ENCODE measurements at regions not wholly inside any gene's neighbourhood (a gene's known extent, or its start where the extent isn't known, plus 50 kb on each side); places are given as distances from the start of the nearest gene placed in this dataset.

GRCh38 chr5:56522169-56522568 lies 289.0 kb upstream of the ANKRD55 start:
- TF ChIP-seq, protein P1, sequence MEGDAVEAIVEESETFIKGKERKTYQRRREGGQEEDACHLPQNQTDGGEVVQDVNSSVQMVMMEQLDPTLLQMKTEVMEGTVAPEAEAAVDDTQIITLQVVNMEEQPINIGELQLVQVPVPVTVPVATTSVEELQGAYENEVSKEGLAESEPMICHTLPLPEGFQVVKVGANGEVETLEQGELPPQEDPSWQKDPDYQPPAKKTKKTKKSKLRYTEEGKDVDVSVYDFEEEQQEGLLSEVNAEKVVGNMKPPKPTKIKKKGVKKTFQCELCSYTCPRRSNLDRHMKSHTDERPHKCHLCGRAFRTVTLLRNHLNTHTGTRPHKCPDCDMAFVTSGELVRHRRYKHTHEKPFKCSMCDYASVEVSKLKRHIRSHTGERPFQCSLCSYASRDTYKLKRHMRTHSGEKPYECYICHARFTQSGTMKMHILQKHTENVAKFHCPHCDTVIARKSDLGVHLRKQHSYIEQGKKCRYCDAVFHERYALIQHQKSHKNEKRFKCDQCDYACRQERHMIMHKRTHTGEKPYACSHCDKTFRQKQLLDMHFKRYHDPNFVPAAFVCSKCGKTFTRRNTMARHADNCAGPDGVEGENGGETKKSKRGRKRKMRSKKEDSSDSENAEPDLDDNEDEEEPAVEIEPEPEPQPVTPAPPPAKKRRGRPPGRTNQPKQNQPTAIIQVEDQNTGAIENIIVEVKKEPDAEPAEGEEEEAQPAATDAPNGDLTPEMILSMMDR (IDR thresholded peaks at IDR 0.05 in 4 of 5, conservative IDR thresholded peaks at IDR 0.05 in 1 of 5): no peak
- TF ChIP-seq POLR2A (IDR thresholded peaks at IDR 0.05): no peak

Measured in gastrocnemius medialis (tissue), 4 donors.